ENCODE measurements at regions not wholly inside any gene's neighbourhood (a gene's known extent, or its start where the extent isn't known, plus 50 kb on each side); places are given as distances from the start of the nearest gene placed in this dataset.

GRCh38 chr7:118801366-118801765 is 576.9 kb downstream of the ANKRD7 start:
- Mint-ChIP-seq H3K4me1 (ENCODE audit: unreplicated experiment) (no peaks in the 10 kb centered on the region), H3K36me3 (ENCODE audit: low read depth, unreplicated experiment) (no peaks in the 10 kb centered on the region), H3K27me3 (ENCODE audit: unreplicated experiment) (no peaks in the 10 kb centered on the region), H3K27ac (ENCODE audit: unreplicated experiment) (no peak overlapping the region), H3K4me3 (ENCODE audit: unreplicated experiment) (no peak overlapping the region), H3K9me3 (ENCODE audit: unreplicated experiment) (no peaks in the 10 kb centered on the region)
- DNase-seq (ENCODE audit: low spot score) = no peak
- no peak for TF ChIP-seq CTCF (IDR thresholded peaks at IDR 0.05; ENCODE audit: unreplicated experiment)

- no peaks in the 10 kb centered on the region for H3K9me3 Mint-ChIP-seq (ENCODE audit: unreplicated experiment)
- no peak overlapping the region for H3K27ac Mint-ChIP-seq (ENCODE audit: unreplicated experiment)
- no peaks in the 10 kb centered on the region for H3K27me3 Mint-ChIP-seq (ENCODE audit: unreplicated experiment)
- H3K4me3 Mint-ChIP-seq (ENCODE audit: unreplicated experiment) = no peak overlapping the region
- TF ChIP-seq CTCF (IDR thresholded peaks at IDR 0.05; ENCODE audit: unreplicated experiment) = no peak
- H3K36me3 Mint-ChIP-seq (ENCODE audit: low read depth, unreplicated experiment) = no peaks in the 10 kb centered on the region
- no peaks in the 10 kb centered on the region for H3K4me1 Mint-ChIP-seq (ENCODE audit: unreplicated experiment)
- DNase-seq (ENCODE audit: low spot score) = no peak
These were observed 578.2 kb downstream of the ANKRD7 start for GRCh38 chr7:118802726-118803125.

- Mint-ChIP-seq H3K36me3 (ENCODE audit: low read depth, unreplicated experiment) (no peaks in the 10 kb centered on the region), H3K9me3 (ENCODE audit: unreplicated experiment) (no peaks in the 10 kb centered on the region), H3K27ac (ENCODE audit: unreplicated experiment) (no peak overlapping the region), H3K4me3 (ENCODE audit: unreplicated experiment) (no peak overlapping the region), H3K27me3 (ENCODE audit: unreplicated experiment) (no peaks in the 10 kb centered on the region), H3K4me1 (ENCODE audit: unreplicated experiment) (no peaks in the 10 kb centered on the region)
- no peak for DNase-seq (ENCODE audit: low spot score)
- no peak for TF ChIP-seq CTCF (IDR thresholded peaks at IDR 0.05; ENCODE audit: unreplicated experiment)
These were observed 601.7 kb downstream of the ANKRD7 start for GRCh38 chr7:118826246-118826645.

- no peak for TF ChIP-seq CTCF (IDR thresholded peaks at IDR 0.05; ENCODE audit: unreplicated experiment)
- Mint-ChIP-seq H3K4me1 (ENCODE audit: unreplicated experiment) (no peaks in the 10 kb centered on the region), H3K9me3 (ENCODE audit: unreplicated experiment) (no peaks in the 10 kb centered on the region), H3K27me3 (ENCODE audit: unreplicated experiment) (no peaks in the 10 kb centered on the region), H3K4me3 (ENCODE audit: unreplicated experiment) (no peak overlapping the region), H3K27ac (ENCODE audit: unreplicated experiment) (no peak overlapping the region), H3K36me3 (ENCODE audit: low read depth, unreplicated experiment) (no peaks in the 10 kb centered on the region)
- no peak for DNase-seq (ENCODE audit: low spot score)
These were observed 612.4 kb downstream of the ANKRD7 start for GRCh38 chr7:118836933-118837332.

GRCh38 chr7:118839515-118839914 is 615.0 kb downstream of the ANKRD7 start:
- Mint-ChIP-seq H3K36me3 (ENCODE audit: low read depth, unreplicated experiment) (no peaks in the 10 kb centered on the region), H3K4me1 (ENCODE audit: unreplicated experiment) (no peaks in the 10 kb centered on the region), H3K27ac (ENCODE audit: unreplicated experiment) (no peak overlapping the region), H3K9me3 (ENCODE audit: unreplicated experiment) (no peaks in the 10 kb centered on the region), H3K27me3 (ENCODE audit: unreplicated experiment) (no peaks in the 10 kb centered on the region), H3K4me3 (ENCODE audit: unreplicated experiment) (no peak overlapping the region)
- no peak for TF ChIP-seq CTCF (IDR thresholded peaks at IDR 0.05; ENCODE audit: unreplicated experiment)
- no peak for DNase-seq (ENCODE audit: low spot score)
